Activated CD4-positive, alpha-beta T cell treated with anti-CD3 and anti-CD28 coated beads for 36 hours (primary cell): ENCODE measurements at regions not wholly inside any gene's neighbourhood (a gene's known extent, or its start where the extent isn't known, plus 50 kb on each side); places are given as distances from the start of the nearest gene placed in this dataset.
A peak's percentile ranks its signal among the peaks of the same experiment; 100 is the strongest.
"Not testable (repeated sequence)": the region's sequence is repeated elsewhere in the genome, so short reads cannot be mapped to it uniquely, and the experiment has no call there.

ENCODE experiments used
- ATAC-seq: fragments of 200-7000 bp; cut with Tn5 transposase; one replicate; pipeline ENCODE4 v1.10.0; 2021; ENCODE audit warnings: mild to moderate bottlenecking, moderate library complexity
- CTCF ChIA-PET: fragments of 350-600 bp; sonication (Branson Sonifier 250); formaldehyde crosslinking; loops from one replicate; lab custom pipeline; 2021; ENCODE audit warnings: antibody characterized with exemption; lab: Charles Lee
- POLR2A ChIA-PET: fragments of 350-600 bp; sonication (Branson Sonifier 250); formaldehyde crosslinking; loops from one replicate; lab custom pipeline; 2021; ENCODE audit warnings: antibody characterized with exemption, inconsistent platforms; lab: Charles Lee
- DNase-seq: peaks from one replicate; pipeline ENCODE4 v3.0.0-alpha.2; 2020
- H3K27ac Mint-ChIP-seq: one replicate; pipeline ENCODE4 v1.8.0; 2021; ENCODE audit warnings: mixed read lengths
- H3K27me3 Mint-ChIP-seq: one replicate; pipeline ENCODE4 v1.8.0; 2021; ENCODE audit warnings: mixed read lengths
- H3K36me3 Mint-ChIP-seq: one replicate; pipeline ENCODE4 v1.8.0; 2021; ENCODE audit warnings: low read depth, mixed read lengths
- H3K4me1 Mint-ChIP-seq: one replicate; pipeline ENCODE4 v1.8.0; 2021; ENCODE audit warnings: mixed read lengths
- H3K4me3 Mint-ChIP-seq: one replicate; pipeline ENCODE4 v1.8.0; 2021; ENCODE audit warnings: mild to moderate bottlenecking, moderate library complexity, mixed read lengths
- H3K9me3 Mint-ChIP-seq: one replicate; pipeline ENCODE4 v1.8.0; 2021; ENCODE audit warnings: low read depth, mixed read lengths
- intact Hi-C, 2 experiments: fragments of 100-400 bp; cut with DNase I in 1 of 2; cut with micrococcal nuclease in 1 of 2; formaldehyde crosslinking; loops; one replicate each; pipeline versions ENCODE4 v1.14.2 to v1.15.1; 2022 to 2024; cut with DNase I, micrococcal nuclease

DNA sequence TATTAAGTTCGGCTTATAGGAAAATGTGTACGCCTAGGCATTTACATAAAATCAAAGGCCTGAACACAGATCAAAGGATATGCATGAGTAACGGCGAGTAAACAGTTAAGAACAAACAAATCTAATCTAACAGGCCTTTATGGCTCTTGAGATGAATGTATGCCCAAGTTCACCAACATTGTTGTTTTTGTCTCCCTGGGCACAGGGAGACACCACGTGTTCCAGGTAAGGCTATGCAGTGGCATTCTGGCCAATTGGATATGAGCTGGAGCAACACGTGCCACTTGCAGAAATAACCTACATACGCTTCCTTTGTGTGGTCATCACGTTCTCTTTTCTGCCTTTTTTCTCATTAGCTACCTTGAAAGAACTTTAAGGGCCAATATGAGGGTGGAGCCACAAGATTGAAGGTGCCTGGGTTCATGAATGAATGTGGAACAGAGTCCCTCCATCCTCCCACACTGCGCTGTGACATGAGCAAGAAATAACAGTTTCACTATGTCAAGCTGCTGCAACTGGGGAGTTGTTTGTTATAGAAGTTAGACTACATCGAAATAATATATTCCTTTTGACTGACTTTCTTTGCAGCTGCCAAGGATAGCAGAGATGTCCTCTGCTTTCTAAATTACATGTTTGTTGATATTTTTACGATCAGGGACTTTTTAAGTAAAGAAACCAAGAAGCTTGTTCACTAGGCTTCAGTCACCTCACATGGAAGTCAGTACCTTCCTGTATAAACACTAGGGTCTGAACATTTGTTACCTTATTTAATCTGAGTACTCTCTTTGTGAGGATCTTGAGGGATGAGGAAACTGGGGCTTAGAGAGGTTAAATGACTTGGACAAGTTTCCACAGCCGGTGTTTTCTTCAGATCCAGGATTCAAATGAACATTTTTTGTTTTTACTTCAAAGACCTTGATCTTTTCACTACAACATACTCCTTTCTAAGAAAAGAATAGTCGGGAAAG lies 427.5 kb upstream of the TBL1XR1 start:
- CTCF ChIA-PET, result no interaction called here
- H3K27me3 Mint-ChIP-seq, result no peaks in the 10 kb centered on the region
- H3K36me3 Mint-ChIP-seq, result no peaks in the 10 kb centered on the region
- intact Hi-C loops, result no loop called here
- H3K4me1 Mint-ChIP-seq, result peaks cover 25% of the 10 kb centered on the region
- POLR2A ChIA-PET, result no interaction called here
- DNase-seq (peak; percentile 42), ATAC-seq (peak; percentile 60)
- no peak overlapping the region for H3K27ac Mint-ChIP-seq
- H3K4me3 Mint-ChIP-seq, result no peak overlapping the region
- peaks cover 7% of the 10 kb centered on the region for H3K9me3 Mint-ChIP-seq

DNA sequence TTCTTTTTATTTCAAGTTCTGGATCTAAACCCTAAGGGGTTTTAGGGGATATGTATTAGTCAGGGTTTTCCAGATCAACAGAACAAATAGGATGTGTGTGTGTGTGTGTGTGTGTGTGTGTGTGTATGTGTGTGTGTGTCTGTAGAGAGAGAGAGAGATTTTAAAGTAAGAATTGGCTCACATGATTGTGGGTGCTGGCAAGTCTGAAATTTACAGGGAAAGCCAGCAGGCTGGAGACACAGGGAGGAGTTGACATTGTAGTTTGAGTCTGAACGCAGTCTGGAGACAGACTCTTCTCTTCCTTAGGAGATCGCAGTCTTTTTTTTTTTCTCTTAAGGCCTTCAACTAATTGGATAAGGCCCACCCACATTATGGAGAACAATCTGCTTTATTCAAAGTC lies 428.8 kb upstream of the TBL1XR1 start:
- H3K9me3 Mint-ChIP-seq, result peaks cover 7% of the 10 kb centered on the region
- H3K4me1 Mint-ChIP-seq, result peaks cover 25% of the 10 kb centered on the region
- H3K4me3 Mint-ChIP-seq, result no peak overlapping the region
- ATAC-seq, result no peak
- no peaks in the 10 kb centered on the region for H3K36me3 Mint-ChIP-seq
- intact Hi-C loops, result no loop called here
- DNase-seq, result no peak
- H3K27me3 Mint-ChIP-seq, result no peaks in the 10 kb centered on the region
- no peak overlapping the region for H3K27ac Mint-ChIP-seq
- CTCF ChIA-PET, result no interaction called here
- POLR2A ChIA-PET, result no interaction called here

DNA sequence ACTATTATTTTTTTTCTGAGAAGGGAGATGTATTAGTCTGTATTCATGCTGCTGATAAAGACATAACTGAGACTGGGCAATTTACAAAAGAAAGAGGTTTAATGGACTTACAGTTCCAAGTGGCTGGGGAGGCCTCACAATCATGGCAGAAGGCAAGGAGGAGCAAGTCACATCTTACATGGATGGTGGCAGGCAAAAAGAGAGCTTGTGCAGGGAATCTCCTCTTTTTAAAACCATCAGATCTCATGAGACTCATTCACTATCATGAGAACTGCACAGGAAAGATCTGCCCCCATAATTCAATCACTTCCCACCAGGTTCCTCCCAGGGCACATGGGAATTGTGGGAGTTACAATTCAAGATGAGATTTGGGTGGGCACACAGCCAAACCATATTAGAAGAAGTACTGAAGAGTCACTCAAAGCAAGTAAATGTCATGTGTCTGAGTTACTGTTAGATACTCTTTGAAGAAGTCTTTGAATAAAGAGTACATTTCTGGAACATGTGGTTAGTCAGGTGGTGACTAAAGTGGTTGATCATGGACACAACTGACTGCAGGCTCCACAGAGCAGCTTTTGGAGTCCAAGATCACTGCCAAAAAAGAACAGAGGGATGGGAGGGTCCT lies 430.9 kb upstream of the TBL1XR1 start:
- intact Hi-C loops, ATAC-seq, H3K4me3 Mint-ChIP-seq, H3K27me3 Mint-ChIP-seq, POLR2A ChIA-PET, H3K36me3 Mint-ChIP-seq, H3K9me3 Mint-ChIP-seq, H3K27ac Mint-ChIP-seq, CTCF ChIA-PET, DNase-seq: not testable (repeated sequence)
- H3K4me1 Mint-ChIP-seq, result peaks cover 17% of the 10 kb centered on the region

DNA sequence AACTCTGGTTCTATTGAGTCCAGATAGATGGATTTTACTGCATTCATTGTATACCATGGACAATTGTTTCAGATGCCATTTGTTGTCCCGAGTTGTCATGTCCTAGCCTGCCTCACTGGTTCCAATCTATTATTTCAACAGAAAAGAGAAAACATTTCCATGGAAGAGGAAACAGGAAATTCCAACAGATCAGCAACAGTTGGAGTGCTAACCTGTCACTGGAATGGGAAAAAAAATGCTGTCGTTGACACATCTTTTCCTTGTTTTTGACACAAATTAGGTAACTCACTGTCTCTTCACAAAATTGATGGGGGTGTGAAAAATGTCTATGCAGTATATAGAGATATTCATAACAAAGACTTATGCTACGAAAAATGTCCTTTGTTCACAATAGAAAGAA lies 432.0 kb upstream of the TBL1XR1 start:
- CTCF ChIA-PET, result no interaction called here
- DNase-seq (no peak), ATAC-seq (no peak)
- H3K36me3 Mint-ChIP-seq, result no peaks in the 10 kb centered on the region
- H3K4me3 Mint-ChIP-seq, result no peak overlapping the region
- peaks cover 12% of the 10 kb centered on the region for H3K4me1 Mint-ChIP-seq
- intact Hi-C loops, result no loop called here
- POLR2A ChIA-PET, result no interaction called here
- no peaks in the 10 kb centered on the region for H3K27me3 Mint-ChIP-seq
- peaks cover 7% of the 10 kb centered on the region for H3K9me3 Mint-ChIP-seq
- H3K27ac Mint-ChIP-seq, result no peak overlapping the region

DNA sequence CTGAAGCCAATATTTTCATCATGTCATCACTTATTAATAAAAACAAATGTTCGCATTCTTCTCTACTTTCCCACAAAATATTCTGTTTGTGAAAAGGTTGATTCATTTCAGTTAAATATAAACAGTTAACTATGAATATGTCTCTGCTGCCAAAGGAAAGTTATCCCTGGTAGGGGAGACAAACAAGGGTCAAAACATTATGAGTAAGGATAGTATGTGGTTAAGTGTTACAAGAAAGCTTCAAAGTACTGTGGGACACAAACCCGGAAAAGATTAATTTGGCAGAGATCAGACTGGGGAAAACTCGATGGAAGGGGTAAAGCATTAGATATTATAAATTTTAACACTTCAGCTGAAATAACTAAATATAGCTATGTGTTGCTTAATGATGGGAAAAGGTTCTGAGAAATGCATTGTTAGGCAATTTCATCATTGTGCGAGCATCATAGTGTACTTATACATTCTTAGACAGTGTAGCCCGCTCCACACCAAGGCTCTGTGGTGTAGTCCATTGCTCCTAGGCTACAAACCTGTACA lies 436.5 kb upstream of the TBL1XR1 start:
- H3K4me3 Mint-ChIP-seq, result no peak overlapping the region
- no peak for DNase-seq
- ATAC-seq, result no peak
- H3K36me3 Mint-ChIP-seq, result no peaks in the 10 kb centered on the region
- H3K4me1 Mint-ChIP-seq, result no peaks in the 10 kb centered on the region
- H3K27ac Mint-ChIP-seq, result no peak overlapping the region
- no peaks in the 10 kb centered on the region for H3K27me3 Mint-ChIP-seq
- intact Hi-C loops, result no loop called here
- POLR2A ChIA-PET, result no interaction called here
- CTCF ChIA-PET, result interaction anchor here (0.7 kb wide), 2 partner anchors 28 to 43 kb away, joined by 3 read pairs; no protein-coding TSS in a partner anchor
- peaks cover 1% of the 10 kb centered on the region for H3K9me3 Mint-ChIP-seq

DNA sequence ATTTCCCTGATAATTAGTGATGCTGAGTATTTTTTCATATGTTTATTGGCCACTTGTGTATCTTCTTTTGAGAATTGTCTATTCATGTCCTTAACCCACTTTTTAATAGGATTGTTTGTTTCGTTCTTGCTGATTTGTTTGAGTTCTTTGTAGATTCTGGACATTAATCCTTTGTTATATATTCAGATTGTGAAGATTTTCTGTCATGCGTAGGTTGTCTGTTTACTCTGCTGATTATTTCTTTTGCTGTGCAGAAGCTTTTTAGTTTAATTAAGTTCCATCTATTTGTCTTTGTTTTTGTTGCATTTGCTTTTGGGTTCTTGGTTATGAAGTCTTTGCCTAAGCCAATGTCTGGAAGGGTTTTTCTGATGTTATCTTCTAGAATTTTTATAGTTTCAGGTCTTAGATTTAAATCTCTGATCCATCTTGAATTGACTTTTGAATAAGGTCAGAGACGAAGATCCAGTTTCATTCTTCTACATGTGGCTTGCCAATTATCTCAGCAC lies 438.4 kb upstream of the TBL1XR1 start:
- DNase-seq, intact Hi-C loops, H3K4me3 Mint-ChIP-seq, POLR2A ChIA-PET, H3K36me3 Mint-ChIP-seq, H3K27ac Mint-ChIP-seq, ATAC-seq, CTCF ChIA-PET, H3K27me3 Mint-ChIP-seq, H3K9me3 Mint-ChIP-seq: not testable (repeated sequence)
- H3K4me1 Mint-ChIP-seq, result peaks cover 10% of the 10 kb centered on the region

DNA sequence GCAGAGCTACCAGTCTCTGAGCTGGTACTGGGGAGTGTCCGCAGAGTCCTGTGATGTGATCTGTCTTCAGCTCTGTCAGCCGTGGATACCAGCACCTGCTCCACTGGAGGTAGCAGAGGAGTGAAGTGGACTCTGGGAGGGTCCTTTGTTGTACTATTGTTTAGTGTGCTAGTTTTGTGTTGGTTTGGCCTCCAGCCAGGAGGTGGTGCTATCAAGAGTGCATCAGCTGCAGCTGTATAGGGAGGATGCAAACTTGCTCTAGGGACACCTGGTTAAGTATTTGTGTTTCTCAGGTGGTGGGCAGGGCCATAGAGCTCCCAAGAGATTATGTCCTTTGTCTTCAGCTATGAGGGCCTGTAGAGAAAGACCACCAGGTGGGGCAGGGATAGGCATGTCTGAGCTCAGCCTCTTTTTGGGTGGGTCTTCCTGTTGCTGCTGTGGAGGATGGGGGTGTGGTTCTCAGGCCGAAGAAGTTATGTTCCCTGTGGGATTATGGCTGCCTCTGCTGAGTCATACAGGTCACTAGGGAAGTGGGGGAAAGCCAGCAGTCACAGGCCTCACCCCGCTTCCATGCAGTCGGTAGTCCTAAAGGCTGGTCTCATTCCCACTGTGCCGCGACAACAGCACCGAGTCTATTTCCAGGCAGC lies 443.2 kb upstream of the TBL1XR1 start:
- H3K27ac Mint-ChIP-seq, result no peak overlapping the region
- POLR2A ChIA-PET, result no interaction called here
- peaks cover 2% of the 10 kb centered on the region for H3K36me3 Mint-ChIP-seq
- no peak overlapping the region for H3K4me3 Mint-ChIP-seq
- intact Hi-C loops, result no loop called here
- peaks cover 43% of the 10 kb centered on the region for H3K4me1 Mint-ChIP-seq
- CTCF ChIA-PET, result interaction anchor here (0.6 to 1.0 kb wide), 2 partner anchors 191 to 446 kb away, joined by 3 read pairs; no protein-coding TSS in a partner anchor
- H3K27me3 Mint-ChIP-seq, result no peaks in the 10 kb centered on the region
- no peaks in the 10 kb centered on the region for H3K9me3 Mint-ChIP-seq
- ATAC-seq, result no peak
- DNase-seq, result no peak

DNA sequence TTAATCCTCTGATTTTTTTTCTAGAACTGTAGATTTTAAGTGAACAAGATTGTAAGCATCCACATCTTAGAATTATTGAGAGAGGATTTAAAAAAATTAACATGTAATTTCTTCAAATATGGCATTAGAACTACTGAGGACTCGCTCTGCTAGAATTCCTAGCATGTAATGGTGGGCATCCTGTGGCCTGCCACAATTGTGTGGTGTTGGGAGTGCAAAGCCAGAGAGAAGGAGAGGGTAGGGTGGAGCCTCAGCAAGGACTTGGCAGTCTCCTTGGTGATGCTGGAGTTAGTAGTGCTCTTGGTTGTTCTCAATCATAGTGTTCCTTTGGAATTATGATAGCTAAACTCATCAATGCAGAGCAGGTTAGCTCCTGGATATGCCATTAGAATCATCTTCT lies 443.9 kb upstream of the TBL1XR1 start:
- Mint-ChIP-seq H3K27ac (no peak overlapping the region), H3K4me1 (peaks cover 47% of the 10 kb centered on the region), H3K36me3 (peaks cover 2% of the 10 kb centered on the region), H3K9me3 (no peaks in the 10 kb centered on the region), H3K27me3 (no peaks in the 10 kb centered on the region), H3K4me3 (no peak overlapping the region)
- POLR2A ChIA-PET, result no interaction called here
- CTCF ChIA-PET, result interaction anchor here (0.6 kb wide), 1 partner anchor 445 kb away, joined by 3 read pairs; no protein-coding TSS in a partner anchor
- DNase-seq (no peak), ATAC-seq (no peak)
- intact Hi-C loops, result no loop called here

DNA sequence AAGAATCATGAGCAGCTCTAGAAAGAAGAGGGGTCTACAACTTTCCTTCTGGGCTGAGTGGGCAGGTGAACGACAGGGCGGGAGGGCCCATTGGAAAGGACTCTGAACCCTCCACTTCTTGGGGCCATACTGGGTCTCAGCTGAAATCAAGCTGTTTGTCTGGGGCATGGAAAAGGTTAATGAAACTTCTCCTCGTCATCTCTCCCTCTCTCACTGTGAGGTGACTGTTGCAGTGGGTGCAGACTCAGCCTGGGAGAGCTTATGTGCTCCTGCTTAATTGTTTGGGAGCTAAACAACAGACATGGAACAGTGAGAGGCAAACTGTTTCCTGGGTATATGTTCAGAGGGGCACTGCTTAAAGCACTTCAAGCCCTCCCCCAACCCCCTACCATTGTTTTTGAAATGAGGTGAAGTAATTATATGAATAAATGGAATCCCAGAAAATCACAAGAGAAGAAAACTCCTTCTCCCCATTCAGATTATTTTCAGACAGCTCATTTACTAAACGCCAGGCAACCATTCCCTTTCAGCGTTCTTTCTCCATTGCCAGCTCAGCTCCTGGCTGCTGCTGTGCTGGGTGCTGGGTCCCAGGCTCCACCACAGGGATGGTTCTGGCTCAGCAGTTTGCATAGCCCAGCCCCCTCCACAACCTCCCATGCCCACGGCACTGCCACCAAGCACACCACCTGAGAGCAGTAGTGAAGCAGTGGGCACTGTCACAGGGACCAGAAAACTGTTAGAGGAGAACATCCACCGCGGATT lies 444.9 kb upstream of the TBL1XR1 start:
- CTCF ChIA-PET, result interaction anchor here (1.8 kb wide), 1 partner anchor 10 kb away, joined by 3 read pairs; no protein-coding TSS in a partner anchor
- H3K27ac Mint-ChIP-seq, result peak overlapping the region; percentile 32

DNA sequence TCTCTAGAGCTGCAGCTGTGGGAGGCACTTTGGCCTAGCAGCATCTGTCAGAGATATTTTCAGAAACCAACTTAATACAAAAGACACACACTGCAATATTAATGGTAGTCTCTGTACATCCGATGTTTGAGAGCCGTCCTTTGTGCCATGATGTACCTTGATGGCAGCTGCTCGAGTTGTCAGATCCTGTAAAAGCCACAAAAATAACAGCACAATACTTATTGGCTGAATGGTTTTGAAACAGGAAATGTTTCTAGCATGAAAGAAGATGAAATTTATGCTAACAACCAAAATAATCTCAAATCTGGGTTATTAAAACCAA lies 445.5 kb upstream of the TBL1XR1 start:
- peaks cover 62% of the 10 kb centered on the region for H3K4me1 Mint-ChIP-seq
- ChIA-PET CTCF (interaction anchor here (1.8 kb wide), 1 partner anchor 10 kb away, joined by 3 read pairs; no protein-coding TSS in a partner anchor), POLR2A (no interaction called here)
- peaks cover 2% of the 10 kb centered on the region for H3K36me3 Mint-ChIP-seq
- intact Hi-C loops, result no loop called here
- H3K4me3 Mint-ChIP-seq, result no peak overlapping the region
- H3K27me3 Mint-ChIP-seq, result no peaks in the 10 kb centered on the region
- no peak for DNase-seq
- H3K9me3 Mint-ChIP-seq, result no peaks in the 10 kb centered on the region
- no peak overlapping the region for H3K27ac Mint-ChIP-seq
- peak; percentile 37 for ATAC-seq

More for the DNA sequence above, 444.9 kb upstream of the TBL1XR1 start:
- DNase-seq, result peak; percentile 22
- H3K4me3 Mint-ChIP-seq, result no peak overlapping the region
- no peaks in the 10 kb centered on the region for H3K9me3 Mint-ChIP-seq
- POLR2A ChIA-PET, result no interaction called here
- H3K27me3 Mint-ChIP-seq, result no peaks in the 10 kb centered on the region
- ATAC-seq, result peak; percentile 62
- intact Hi-C loops, result no loop called here
- peaks cover 57% of the 10 kb centered on the region for H3K4me1 Mint-ChIP-seq
- peaks cover 2% of the 10 kb centered on the region for H3K36me3 Mint-ChIP-seq
